Stimulated activated CD4-positive, alpha-beta T cell treated with anti-CD3 and anti-CD28 coated beads, Interleukin-2, amount 100 ng/mL, for 48 hours (primary cell): ENCODE measurements at regions not wholly inside any gene's neighbourhood (a gene's known extent, or its start where the extent isn't known, plus 50 kb on each side); places are given as distances from the start of the nearest gene placed in this dataset.

ENCODE experiments used
- DNase-seq, 2 donors: peaks; one replicate each; pipeline ENCODE4 v3.0.0-alpha.2; 2020

DNA sequence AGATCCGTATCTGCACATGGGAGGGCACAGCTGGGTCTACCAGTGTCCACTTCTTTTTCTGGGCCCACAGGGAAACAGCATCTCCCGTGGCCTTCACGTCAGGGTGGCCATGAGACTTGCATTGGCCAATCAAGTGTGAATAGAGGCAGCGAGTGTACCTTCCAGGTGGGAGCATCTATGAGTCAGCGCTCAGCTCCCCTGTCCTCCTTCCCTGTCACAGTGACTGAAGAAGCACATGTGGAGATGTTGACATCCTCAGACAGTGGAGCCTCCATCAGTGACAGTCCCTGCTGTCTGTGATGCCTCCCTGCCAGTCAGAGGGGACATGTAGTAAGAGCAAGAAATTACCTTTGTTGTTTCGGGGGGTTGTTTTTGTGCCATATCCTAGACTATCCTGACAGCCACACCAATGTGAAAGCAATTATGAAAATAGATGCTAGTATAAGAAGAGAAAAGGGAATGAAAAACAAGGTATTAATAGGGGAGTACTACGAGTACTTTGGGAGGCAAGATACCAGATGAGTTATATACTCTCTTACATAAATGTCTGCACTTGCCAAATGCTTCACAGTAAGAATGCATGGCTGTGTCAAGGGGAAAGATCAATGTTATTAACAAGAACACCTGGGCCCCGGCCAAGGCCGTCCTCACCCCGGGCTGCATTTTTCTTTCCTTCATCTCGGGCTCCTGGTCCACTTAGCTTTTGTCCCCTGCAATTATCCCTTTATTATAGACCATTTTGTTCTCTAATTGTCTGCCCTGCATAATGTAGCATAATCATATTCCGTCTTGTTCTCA is 86.0 kb downstream of the MATN1 start:
- no peak for DNase-seq

DNA sequence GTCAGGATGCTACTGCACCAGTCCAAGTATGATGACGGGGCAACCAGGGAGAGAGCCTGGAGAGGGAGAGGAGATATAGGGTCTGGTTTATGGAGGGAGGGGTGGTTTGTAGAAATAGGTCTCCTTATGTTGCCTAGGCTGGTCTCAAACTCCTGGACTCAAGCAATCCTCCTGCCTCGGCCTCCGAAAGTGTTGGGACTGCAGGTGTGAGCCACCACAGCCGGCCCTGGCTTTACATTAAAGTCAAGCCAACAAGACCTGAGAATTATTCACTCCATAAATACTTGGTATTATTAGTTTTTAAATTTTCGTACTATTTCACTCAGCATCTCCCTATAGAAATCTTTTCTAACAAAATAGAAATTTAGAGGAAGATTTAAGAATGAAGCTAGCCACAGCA is 86.8 kb downstream of the MATN1 start:
- no peak for DNase-seq

DNA sequence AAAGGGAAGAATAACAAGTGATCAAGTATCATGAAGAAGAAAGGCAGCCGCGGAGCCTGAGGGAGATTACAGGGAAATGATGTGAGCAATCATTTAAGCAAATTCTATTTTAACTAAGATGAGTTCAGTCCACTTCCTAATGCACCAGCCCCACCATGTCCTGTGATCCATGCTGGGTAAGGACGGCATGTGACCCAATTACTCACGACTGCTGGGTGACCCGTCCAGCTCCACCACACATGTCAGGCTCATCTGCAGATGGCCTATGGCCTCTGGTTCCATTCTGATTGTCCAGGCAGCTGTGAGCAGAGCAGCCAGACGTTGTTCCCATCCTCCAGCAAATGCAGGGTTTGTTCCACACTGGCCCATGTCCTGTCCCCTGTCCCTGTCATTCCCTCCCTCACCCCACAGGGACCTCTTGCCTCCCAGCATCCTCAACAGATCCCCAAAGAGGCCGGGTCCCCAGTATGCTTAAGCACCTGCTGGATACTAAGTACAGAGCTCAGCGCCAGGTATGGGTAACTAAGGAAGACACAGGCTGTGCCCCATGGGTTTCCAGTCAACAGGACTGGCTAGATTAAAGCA is 87.9 kb downstream of the MATN1 start:
- no peak for DNase-seq

DNA sequence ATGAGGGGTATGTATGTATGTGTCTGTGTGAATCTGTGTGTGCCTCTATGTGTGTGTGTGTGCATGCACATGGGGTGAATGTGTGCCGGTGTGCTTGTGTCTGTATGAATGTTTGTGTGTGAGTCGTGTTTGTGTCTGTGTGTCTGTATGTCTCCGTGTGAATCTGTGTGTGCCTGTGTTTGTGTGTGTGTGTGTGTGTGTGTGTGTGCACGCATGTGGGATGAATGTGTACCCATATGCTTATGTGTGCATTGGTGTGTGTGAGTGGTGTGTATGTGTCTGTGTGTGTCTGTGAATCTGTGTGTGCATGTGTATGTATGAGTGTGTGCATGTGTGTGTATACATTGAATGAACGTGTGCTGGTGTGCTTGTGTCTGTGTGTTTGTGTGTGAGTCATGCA is 88.9 kb downstream of the MATN1 start:
- DNase-seq = no peak

DNA sequence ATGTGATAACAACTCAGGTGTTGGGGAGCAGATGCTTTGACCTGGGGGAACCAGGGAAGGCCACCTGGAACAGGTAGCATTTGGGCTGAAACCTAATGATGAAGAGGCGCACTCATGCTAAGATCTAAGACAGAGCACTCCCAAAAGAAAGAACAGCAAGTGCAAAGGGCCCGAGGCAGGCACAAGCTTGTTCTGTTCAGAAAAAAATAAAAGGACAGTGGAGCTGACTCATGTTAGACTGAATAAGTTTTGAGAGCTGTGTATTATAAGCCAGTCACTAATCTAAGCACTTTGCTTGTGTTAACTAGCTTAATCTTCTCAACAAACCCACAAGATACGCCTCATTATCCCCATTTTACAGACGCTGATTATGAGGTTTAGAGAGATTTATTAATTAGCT is 90.1 kb downstream of the MATN1 start:
- DNase-seq = no peak

DNA sequence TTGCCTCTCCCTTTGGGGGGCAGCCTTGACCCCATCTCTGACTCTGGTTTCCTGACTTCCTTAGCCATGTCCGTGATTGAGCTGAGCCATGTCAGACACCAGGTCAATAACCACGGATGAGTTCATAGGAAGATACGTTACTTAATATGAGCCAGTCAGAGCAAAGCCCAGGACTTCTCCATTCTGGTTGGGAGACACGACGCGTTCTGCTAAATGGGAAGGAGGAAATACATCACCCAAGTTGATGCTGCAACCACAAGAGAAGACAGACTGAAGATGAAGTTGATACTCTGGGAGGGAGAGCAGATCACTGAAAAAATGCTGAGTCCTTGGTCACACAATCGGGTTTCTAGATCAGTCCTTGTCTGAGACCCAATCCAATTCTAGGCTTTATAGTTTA is 90.9 kb downstream of the MATN1 start:
- no peak for DNase-seq

DNA sequence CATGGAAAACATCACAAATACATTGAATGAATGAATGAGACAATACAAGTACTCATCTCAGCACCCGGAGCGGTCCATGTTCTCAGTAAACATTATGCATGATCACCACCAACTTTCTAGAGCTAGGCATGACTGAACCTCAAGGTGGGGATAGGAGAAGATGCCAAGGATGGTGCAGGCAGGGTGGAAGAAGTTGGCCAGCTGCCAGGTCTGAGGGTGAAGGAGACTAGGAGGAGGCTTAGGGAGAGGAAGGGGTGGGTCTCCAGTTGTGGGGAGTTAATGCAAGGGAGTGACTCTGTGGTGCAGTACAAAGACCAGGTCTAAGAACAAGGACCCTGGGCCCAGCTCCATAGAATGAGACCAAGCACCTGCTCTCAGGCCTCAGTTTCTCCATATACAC is 91.7 kb downstream of the MATN1 start:
- no peak for DNase-seq

DNA sequence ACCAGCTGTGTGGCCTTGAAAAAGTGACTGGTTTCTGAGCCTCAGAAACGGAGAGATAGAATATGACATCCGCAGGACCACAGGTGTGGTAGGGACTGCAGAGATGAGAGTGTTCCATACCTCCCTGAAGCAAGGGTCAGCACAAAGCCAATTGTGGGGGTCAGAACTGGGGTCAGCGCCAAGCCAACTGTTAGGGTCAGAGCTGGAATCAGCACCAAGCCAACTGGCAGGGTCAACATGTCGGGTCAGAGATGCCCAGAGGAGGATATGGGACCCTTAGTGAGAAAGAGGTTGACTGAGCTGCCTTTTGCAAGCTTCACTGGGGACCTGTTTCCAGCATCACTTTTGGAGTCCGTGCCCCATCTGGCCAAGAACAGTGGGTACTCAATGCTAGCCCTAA is 93.9 kb downstream of the MATN1 start:
- no peak for DNase-seq

DNA sequence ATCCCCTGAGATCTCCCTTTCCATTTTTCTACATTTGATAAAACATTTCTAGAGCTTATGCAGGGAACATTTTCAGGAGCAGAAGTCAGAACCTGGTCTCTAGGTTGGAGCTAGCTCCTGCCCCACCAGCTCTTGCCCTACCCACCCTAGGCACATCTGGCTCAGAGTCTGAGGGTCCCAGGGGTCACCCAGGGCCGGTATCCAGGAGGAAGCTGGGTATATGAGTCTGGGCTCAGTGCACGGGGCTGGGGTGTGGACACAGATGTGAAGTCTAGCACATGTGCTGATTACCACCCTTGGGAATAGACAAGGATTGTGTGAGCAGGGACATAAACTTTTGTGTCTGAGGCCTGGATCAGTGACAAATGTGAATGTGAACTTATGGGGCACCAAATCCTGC is 95.4 kb downstream of the MATN1 start:
- DNase-seq = no peak

DNA sequence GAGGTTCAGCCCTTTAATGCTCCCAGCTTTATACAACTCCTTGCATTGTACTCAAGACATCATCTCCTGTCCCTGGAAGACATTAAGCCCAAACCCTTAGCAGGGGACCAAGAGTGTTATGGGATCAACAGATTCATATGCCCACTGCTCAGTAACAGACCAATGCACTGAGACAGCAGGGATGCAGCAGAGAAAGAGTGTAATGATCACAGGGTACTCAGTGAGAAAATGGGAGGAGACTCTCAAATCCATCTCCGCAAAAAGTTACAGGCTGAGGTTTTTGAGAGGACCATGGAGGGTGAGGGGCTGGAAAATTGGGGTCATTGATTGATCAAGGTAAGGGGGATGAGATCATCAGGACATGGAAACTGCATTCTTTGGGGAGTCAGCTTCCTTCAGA is 96.2 kb downstream of the MATN1 start:
- no peak for DNase-seq

DNA sequence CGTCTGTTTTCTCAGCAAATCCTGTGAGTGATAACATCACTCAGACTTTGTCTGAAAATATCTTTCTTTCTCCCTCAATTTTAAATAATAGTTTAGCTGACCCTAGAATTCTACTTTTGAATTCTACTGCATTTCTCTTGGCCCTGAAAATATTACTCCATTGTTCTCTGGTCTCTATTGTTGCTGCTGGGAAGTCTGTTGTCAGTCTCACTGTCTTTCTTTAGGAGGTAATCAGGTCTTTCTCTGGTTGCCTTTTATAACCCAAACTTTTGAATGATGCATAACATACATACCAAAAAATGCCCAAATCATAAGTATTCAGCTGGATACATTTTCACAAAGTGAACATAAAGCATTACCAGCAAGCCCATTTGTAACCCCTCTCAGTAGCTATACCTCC is 100.0 kb downstream of the MATN1 start:
- no peak for DNase-seq

DNA sequence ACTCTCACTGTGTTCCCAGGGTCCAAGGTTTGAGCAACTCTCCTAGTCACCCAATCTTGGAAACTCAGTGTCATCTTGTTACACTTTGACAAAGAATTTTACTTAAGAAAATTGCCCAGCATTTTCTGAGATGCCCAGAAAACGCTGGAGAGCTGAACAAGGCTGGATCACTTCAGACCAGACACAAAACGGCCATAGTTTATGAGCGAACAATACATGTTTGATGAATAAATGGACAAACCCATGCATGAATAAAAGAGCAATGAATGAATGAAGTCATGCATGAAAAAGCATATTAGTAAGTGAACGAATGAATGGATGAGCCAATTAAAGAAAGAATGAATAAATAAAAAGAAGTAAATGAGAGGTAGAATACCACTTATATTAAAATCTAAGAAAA is 103.8 kb downstream of the MATN1 start:
- DNase-seq = no peak

DNA sequence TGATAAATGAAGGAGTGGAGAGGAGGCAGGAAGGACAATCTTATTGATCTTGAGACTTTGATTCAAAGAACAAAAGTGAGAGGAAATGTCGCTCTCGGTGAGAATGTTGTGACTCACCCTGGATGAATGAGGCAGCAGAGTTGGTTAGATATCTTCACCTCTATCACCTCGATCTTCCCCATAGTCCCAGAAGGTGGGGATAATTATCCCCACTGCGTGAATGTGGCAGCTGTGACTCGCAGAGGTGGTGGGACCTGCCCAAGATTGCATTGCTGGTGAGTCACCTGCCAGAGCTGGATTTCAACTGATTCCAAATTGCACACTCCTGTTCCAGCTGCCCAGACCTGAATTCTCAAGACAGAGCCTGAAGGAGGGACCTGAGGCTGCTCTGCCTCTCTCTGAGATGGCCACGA is 105.0 kb downstream of the MATN1 start:
- no peak for DNase-seq

DNA sequence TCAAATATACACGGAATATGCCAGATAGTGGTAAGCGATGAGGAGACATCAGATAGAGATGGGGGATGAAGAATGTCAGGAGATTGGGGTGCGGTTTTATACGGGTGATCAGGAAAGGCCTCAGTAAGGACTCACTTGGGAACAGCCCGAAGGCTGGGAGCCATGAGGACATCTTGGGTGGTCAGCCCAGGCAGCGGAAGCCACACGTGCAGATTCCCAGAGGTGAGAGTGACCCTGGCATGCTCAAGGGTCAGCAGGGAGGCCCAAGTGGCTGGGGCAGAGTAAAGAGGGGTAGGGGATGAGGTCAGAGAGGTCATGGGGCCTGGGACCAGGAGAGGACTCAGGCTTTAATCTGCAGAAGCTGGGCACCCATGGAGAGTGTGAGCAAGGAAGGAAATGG is 106.6 kb downstream of the MATN1 start:
- no peak for DNase-seq

DNA sequence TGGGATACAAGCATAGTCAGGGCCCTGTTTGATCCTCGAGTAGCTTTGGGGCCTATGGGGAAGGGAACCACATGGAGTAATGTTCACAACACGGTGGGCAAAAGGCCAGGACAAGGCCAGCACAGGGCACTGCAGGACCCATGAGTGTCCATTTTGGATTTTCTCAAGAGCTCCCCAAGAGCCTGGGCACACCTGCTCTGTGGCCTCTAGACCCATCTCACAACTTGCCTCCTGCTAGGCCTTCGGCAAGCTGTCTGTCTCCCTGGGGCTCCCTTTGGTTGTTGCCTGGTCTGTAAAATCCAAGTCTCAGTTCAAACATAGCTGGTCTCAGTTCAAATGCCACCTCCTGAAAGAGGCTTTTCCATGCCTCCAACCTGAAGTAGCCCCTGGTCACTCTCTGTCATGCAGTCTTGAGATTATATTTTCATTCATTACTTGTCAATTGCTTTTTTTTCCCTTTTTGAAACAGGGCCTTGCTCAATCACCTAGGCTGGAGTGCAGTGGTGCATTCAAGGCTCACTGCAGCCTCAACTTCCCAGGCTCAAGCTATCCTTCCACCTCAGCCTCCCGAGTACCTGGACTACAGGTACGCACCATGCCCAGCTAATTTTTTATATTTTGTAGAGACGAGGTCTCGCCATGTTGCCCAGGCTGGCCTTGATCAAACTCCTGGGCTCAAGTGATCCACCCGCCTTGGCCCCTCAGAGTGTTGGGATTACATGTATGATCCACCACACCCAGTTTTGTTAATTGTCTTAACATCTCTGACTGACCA is 107.4 kb downstream of the MATN1 start:
- DNase-seq = no peak

DNA sequence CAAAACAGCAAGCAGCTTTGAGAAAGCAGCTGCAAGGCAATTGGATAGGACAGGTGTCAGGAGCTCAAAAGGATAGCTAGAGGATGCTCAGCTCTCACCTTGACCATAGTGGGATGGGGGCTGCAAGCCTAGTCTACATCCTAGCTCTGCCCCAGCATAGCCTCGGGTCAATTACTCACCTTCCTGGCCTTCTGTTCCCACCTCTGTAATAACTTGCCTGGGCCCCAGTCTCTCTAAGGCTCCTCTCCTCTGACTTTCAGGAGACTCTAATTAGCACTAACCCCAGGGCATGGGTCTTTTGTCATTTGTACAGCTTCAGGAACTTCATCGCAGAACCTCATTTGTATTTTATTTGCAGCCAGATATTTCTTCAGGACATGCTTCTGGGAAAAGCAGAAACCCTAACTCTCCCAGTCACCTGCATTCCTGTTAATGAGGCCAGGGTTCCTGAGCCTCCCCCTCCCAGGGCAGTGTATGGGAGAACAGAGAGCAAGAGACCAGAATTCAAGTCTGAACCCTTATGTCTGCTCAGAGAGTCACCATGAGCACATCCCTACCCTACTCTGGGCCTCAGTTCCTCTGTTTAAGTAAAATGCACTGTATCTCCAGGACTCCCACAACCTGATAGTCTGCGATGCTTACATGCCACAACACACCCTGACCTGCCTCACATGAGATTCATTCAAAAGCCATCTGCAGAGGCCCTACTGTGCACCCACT is 108.1 kb downstream of the MATN1 start:
- no peak for DNase-seq

DNA sequence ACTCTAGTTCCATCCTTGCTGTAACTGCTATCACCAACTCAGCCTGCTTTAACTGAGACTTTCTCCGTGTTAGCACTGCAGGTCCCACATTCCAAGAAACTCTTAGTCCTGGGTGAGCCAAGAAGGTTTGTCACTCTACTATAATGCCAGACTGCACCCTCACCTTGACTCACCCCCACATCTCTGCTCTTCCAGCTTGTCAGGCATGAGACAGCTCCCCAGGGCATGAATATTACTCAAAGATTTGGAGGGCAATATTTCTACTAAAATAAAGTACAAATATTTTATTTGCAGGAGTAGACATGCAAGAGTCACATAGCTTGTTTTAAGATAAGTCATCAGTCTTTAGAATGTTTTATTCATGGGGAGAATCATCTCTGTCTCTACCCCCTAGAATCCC is 110.2 kb downstream of the MATN1 start:
- DNase-seq = no peak

DNA sequence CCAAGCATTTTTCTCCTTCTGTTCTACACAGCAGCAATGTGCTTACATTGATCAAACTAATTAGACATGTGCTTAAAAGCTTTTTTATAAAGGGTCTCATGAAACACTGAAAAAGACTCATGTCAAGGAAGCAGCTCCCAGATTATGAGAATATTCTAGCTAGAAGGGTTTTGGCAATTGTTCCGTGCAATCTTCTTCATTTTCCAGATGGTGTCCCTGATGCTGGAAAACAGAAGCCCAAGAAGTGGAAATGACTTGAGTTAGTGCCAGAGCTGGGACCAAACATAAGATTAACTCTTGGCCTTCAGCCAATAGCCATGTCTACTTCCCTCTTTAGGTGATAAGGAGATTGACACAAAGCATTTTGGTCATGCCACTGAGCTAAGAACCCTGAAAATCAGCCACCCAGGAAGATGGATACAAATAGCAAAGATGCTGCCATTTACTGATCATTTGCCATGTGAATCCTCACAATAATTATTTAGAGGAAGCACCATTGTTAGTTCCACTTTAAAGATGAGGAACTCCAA is 110.8 kb downstream of the MATN1 start:
- no peak for DNase-seq

DNA sequence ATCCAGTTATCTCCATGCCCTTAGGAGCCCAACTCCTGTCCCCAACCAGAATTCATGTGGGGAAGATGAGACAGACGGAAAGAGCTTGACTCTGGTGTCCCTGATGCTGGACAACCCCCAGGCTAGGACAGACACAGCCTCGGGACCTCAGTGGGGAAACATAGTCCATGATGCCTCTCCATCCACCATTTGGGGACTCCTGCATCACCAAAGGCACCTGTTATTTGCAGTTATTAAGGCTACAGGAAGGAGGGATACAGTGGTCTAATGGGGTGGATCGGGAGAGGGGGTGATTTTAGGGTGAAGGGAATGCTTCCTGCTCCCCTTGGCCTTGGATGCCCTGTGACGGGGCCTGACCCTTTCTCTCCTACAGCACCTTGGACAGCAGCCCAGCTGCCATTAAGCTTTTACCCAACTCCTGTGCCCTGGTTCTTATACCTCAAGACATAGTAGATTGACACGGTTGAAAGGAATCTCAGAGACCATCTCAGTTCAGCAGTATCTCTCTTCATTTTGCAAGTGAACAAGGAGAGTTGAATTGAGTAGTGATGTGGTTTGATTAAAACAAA is 111.6 kb downstream of the MATN1 start:
- DNase-seq = no peak

DNA sequence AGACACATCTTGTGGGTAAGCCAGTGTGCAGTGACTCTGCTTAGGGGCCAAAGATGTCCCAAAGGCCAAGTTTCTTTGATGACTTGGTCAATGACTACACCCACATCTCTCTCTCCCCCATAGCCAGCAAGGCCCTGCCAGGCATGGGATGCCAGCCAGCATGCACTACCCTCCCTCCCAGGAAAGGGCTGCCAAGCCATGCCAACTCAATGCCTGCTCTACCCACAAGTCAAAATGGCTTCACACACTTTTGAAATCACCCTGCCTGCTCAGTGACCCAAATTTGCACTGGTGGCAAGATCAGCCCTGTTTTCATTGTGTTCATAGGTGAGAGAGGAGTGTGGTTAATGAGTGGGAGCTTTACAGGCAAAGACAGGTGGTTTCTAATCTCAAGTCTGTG is 112.5 kb downstream of the MATN1 start:
- DNase-seq = no peak

DNA sequence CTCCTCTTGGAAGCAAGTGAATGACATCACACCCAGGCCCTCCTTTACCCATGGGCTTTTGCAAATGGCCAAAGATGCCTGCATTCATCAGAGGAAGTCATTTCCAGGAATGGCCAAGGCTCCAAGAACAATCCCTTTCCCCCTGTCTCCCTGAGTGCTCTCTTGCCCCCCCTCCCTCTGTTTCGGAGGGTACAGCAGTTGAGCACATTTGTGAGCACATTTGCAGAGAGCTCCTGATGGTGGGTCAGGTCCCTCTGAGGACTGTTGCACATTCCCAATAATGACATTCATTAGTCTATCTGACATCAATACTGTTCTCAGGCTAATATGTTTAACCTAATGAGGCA is 113.4 kb downstream of the MATN1 start:
- DNase-seq = no peak

DNA sequence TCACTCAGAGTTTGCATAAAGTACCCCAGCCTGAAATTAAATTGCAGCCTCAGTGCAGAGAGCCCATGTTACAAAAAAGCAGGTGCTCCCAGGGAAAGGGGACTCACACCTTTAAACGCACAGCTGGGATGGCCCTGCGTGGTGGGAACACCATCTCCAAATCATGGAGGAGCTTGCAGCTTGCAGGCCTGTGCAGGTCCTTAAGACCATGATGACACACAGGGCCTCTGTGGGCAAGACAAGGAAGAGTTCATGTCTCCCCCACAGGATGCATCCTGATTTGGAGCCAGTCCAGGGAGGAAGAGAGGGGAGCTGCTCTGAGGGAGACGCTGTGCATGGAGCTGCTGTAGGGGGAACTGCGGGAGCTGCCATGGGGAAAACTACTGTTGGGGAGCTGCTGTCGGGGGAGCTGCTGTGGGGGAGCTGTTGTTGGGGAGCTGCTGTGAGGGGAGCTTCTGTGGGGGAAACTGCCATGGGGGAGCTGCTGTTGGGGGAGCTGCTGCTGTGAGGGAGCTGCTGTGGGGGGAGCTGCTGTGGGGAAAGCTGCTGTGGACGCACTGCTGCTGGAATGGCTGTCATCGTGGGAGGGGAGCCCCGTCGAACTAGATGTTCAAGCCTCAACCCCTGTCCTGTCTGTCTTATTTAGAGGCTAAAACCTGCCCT is 113.9 kb downstream of the MATN1 start:
- no peak for DNase-seq

DNA sequence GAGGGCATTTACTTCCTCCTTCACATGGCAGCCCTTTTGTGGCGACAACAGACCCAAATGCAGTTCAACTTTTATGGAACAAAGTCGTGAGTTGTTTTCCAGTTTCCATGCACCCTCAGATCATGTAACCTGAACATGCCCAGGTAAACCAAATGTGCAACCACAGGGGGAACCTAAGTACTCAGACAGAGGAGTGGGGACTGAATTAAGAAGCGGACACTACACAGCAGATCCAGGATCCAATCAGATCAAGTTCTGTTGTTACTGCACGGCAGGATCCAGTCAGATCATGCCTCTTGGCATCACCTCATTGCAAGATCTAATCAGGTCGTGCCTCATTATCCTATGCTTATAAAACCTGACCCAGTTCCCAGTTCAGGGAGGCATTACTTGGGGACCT is 115.7 kb downstream of the MATN1 start:
- no peak for DNase-seq
